Activated naive CD8-positive, alpha-beta T cell treated with anti-CD3 and anti-CD28 coated beads for 36 hours (primary cell): ENCODE measurements at regions not wholly inside any gene's neighbourhood (a gene's known extent, or its start where the extent isn't known, plus 50 kb on each side); places are given as distances from the start of the nearest gene placed in this dataset.

Experiments used
- DNase-seq: peaks from one replicate; pipeline ENCODE4 v3.0.0; 2021
- H3K27ac Mint-ChIP-seq: one replicate; pipeline ENCODE4 v1.8.0; 2022; ENCODE audit warnings: mild to moderate bottlenecking, moderate library complexity, mixed read lengths
- H3K27me3 Mint-ChIP-seq: one replicate; pipeline ENCODE4 v1.8.0; 2022; ENCODE audit warnings: mild to moderate bottlenecking, mixed read lengths
- H3K36me3 Mint-ChIP-seq: one replicate; pipeline ENCODE4 v1.8.0; 2021; ENCODE audit warnings: mild to moderate bottlenecking, mixed read lengths
- H3K4me1 Mint-ChIP-seq: one replicate; pipeline ENCODE4 v1.8.0; 2021; ENCODE audit warnings: mixed read lengths
- H3K4me3 Mint-ChIP-seq: one replicate; pipeline ENCODE4 v1.8.0; 2022; ENCODE audit warnings: mild to moderate bottlenecking, moderate library complexity, mixed read lengths
- H3K9me3 Mint-ChIP-seq: one replicate; pipeline ENCODE4 v1.8.0; 2022; ENCODE audit warnings: mixed read lengths

- Mint-ChIP-seq H3K4me3 (no peak overlapping the region), H3K4me1 (no peaks in the 10 kb centered on the region), H3K9me3 (peaks cover 3% of the 10 kb centered on the region), H3K27me3 (no peaks in the 10 kb centered on the region), H3K27ac (no peak overlapping the region), H3K36me3 (no peaks in the 10 kb centered on the region)
- no peak for DNase-seq
These were observed 627.0 kb upstream of the ZP4 start for GRCh38 chr1:238517711-238518110.

GRCh38 chr1:238501290-238501689, 610.6 kb upstream of the ZP4 start:
- H3K4me3 Mint-ChIP-seq = no peak overlapping the region
- H3K9me3 Mint-ChIP-seq = peaks cover 8% of the 10 kb centered on the region
- H3K4me1 Mint-ChIP-seq = no peaks in the 10 kb centered on the region
- DNase-seq = no peak
- H3K27me3 Mint-ChIP-seq = no peaks in the 10 kb centered on the region
- no peak overlapping the region for H3K27ac Mint-ChIP-seq
- H3K36me3 Mint-ChIP-seq = no peaks in the 10 kb centered on the region

GRCh38 chr1:238499021-238499420, 608.3 kb upstream of the ZP4 start:
- Mint-ChIP-seq H3K27me3 (no peaks in the 10 kb centered on the region), H3K4me3 (no peak overlapping the region), H3K36me3 (no peaks in the 10 kb centered on the region), H3K27ac (no peak overlapping the region), H3K9me3 (peaks cover 6% of the 10 kb centered on the region), H3K4me1 (no peaks in the 10 kb centered on the region)
- no peak for DNase-seq

- Mint-ChIP-seq H3K4me3 (no peak overlapping the region), H3K9me3 (peaks cover 1% of the 10 kb centered on the region), H3K27ac (no peak overlapping the region), H3K4me1 (no peaks in the 10 kb centered on the region), H3K36me3 (no peaks in the 10 kb centered on the region), H3K27me3 (no peaks in the 10 kb centered on the region)
- DNase-seq = no peak
These were observed 601.5 kb upstream of the ZP4 start for GRCh38 chr1:238492271-238492670.

GRCh38 chr1:238491265-238491664, 600.5 kb upstream of the ZP4 start:
- peaks cover 1% of the 10 kb centered on the region for H3K9me3 Mint-ChIP-seq
- no peak overlapping the region for H3K4me3 Mint-ChIP-seq
- no peak for DNase-seq
- no peaks in the 10 kb centered on the region for H3K36me3 Mint-ChIP-seq
- no peaks in the 10 kb centered on the region for H3K4me1 Mint-ChIP-seq
- H3K27ac Mint-ChIP-seq = no peak overlapping the region
- H3K27me3 Mint-ChIP-seq = no peaks in the 10 kb centered on the region

GRCh38 chr1:238489006-238489405, 598.3 kb upstream of the ZP4 start:
- peaks cover 1% of the 10 kb centered on the region for H3K9me3 Mint-ChIP-seq
- DNase-seq = no peak
- no peak overlapping the region for H3K4me3 Mint-ChIP-seq
- no peak overlapping the region for H3K27ac Mint-ChIP-seq
- H3K4me1 Mint-ChIP-seq = no peaks in the 10 kb centered on the region
- no peaks in the 10 kb centered on the region for H3K27me3 Mint-ChIP-seq
- H3K36me3 Mint-ChIP-seq = no peaks in the 10 kb centered on the region

GRCh38 chr1:238488401-238488800, 597.7 kb upstream of the ZP4 start:
- H3K36me3 Mint-ChIP-seq = no peaks in the 10 kb centered on the region
- no peak overlapping the region for H3K4me3 Mint-ChIP-seq
- peaks cover 1% of the 10 kb centered on the region for H3K9me3 Mint-ChIP-seq
- no peak for DNase-seq
- H3K27ac Mint-ChIP-seq = no peak overlapping the region
- H3K27me3 Mint-ChIP-seq = no peaks in the 10 kb centered on the region
- no peaks in the 10 kb centered on the region for H3K4me1 Mint-ChIP-seq

- Mint-ChIP-seq H3K4me1 (no peaks in the 10 kb centered on the region), H3K4me3 (no peak overlapping the region), H3K9me3 (peaks cover 1% of the 10 kb centered on the region), H3K27me3 (no peaks in the 10 kb centered on the region), H3K36me3 (no peaks in the 10 kb centered on the region), H3K27ac (no peak overlapping the region)
- no peak for DNase-seq
These were observed 597.2 kb upstream of the ZP4 start for GRCh38 chr1:238487931-238488330.

- H3K36me3 Mint-ChIP-seq = no peaks in the 10 kb centered on the region
- no peaks in the 10 kb centered on the region for H3K4me1 Mint-ChIP-seq
- no peak for DNase-seq
- no peak overlapping the region for H3K4me3 Mint-ChIP-seq
- H3K9me3 Mint-ChIP-seq = peaks cover 1% of the 10 kb centered on the region
- H3K27ac Mint-ChIP-seq = no peak overlapping the region
- H3K27me3 Mint-ChIP-seq = no peaks in the 10 kb centered on the region
These were observed 595.1 kb upstream of the ZP4 start for GRCh38 chr1:238485912-238486209.

- Mint-ChIP-seq H3K27ac (no peak overlapping the region), H3K9me3 (no peaks in the 10 kb centered on the region), H3K4me3 (no peak overlapping the region), H3K36me3 (no peaks in the 10 kb centered on the region), H3K4me1 (no peaks in the 10 kb centered on the region), H3K27me3 (no peaks in the 10 kb centered on the region)
- no peak for DNase-seq
These were observed 594.6 kb upstream of the ZP4 start for GRCh38 chr1:238485057-238485911.

GRCh38 chr1:238484121-238484520, 593.4 kb upstream of the ZP4 start:
- Mint-ChIP-seq H3K4me1 (no peaks in the 10 kb centered on the region), H3K4me3 (no peak overlapping the region), H3K27ac (no peak overlapping the region), H3K9me3 (no peaks in the 10 kb centered on the region), H3K27me3 (no peaks in the 10 kb centered on the region), H3K36me3 (no peaks in the 10 kb centered on the region)
- DNase-seq = no peak

GRCh38 chr1:238476841-238477240, 586.1 kb upstream of the ZP4 start:
- H3K27me3 Mint-ChIP-seq = no peaks in the 10 kb centered on the region
- no peak for DNase-seq
- H3K36me3 Mint-ChIP-seq = no peaks in the 10 kb centered on the region
- no peak overlapping the region for H3K27ac Mint-ChIP-seq
- no peaks in the 10 kb centered on the region for H3K4me1 Mint-ChIP-seq
- H3K4me3 Mint-ChIP-seq = no peak overlapping the region
- no peaks in the 10 kb centered on the region for H3K9me3 Mint-ChIP-seq

- no peaks in the 10 kb centered on the region for H3K27me3 Mint-ChIP-seq
These were observed 585.0 kb upstream of the ZP4 start for GRCh38 chr1:238475712-238476111.

GRCh38 chr1:238474263-238474662, 583.5 kb upstream of the ZP4 start:
- no peak overlapping the region for H3K4me3 Mint-ChIP-seq
- H3K27ac Mint-ChIP-seq = no peak overlapping the region
- H3K36me3 Mint-ChIP-seq = no peaks in the 10 kb centered on the region
- no peaks in the 10 kb centered on the region for H3K9me3 Mint-ChIP-seq
- no peaks in the 10 kb centered on the region for H3K27me3 Mint-ChIP-seq
- no peaks in the 10 kb centered on the region for H3K4me1 Mint-ChIP-seq
- no peak for DNase-seq

More at GRCh38 chr1:238475712-238476111, 585.0 kb upstream of the ZP4 start:
- H3K4me3 Mint-ChIP-seq = no peak overlapping the region
- no peak for DNase-seq
- no peak overlapping the region for H3K27ac Mint-ChIP-seq
- no peaks in the 10 kb centered on the region for H3K36me3 Mint-ChIP-seq
- no peaks in the 10 kb centered on the region for H3K4me1 Mint-ChIP-seq
- H3K9me3 Mint-ChIP-seq = no peaks in the 10 kb centered on the region

GRCh38 chr1:238469146-238469631, 578.5 kb upstream of the ZP4 start:
- no peaks in the 10 kb centered on the region for H3K27me3 Mint-ChIP-seq
- H3K4me3 Mint-ChIP-seq = no peak overlapping the region
- DNase-seq = no peak
- H3K9me3 Mint-ChIP-seq = peaks cover 1% of the 10 kb centered on the region
- no peak overlapping the region for H3K27ac Mint-ChIP-seq
- H3K36me3 Mint-ChIP-seq = no peaks in the 10 kb centered on the region
- no peaks in the 10 kb centered on the region for H3K4me1 Mint-ChIP-seq

GRCh38 chr1:238468068-238468467, 577.3 kb upstream of the ZP4 start:
- Mint-ChIP-seq H3K36me3 (no peaks in the 10 kb centered on the region), H3K27ac (no peak overlapping the region), H3K4me1 (no peaks in the 10 kb centered on the region), H3K4me3 (no peak overlapping the region), H3K9me3 (peaks cover 6% of the 10 kb centered on the region), H3K27me3 (no peaks in the 10 kb centered on the region)
- no peak for DNase-seq
